ENCODE measurements at regions not wholly inside any gene's neighbourhood (a gene's known extent, or its start where the extent isn't known, plus 50 kb on each side); places are given as distances from the start of the nearest gene placed in this dataset.

- no peak for TF ChIP-seq POLR2A (IDR thresholded peaks at IDR 0.05; ENCODE audit: low read length)
- TF ChIP-seq GATA1 (IDR thresholded peaks at IDR 0.05; ENCODE audit: low read depth, low read length), result no peak
Observed at GRCh38 chr2:222783592-222783991, 77.2 kb upstream of the ACSL3 start.
